ENCODE measurements at regions not wholly inside any gene's neighbourhood (a gene's known extent, or its start where the extent isn't known, plus 50 kb on each side); places are given as distances from the start of the nearest gene placed in this dataset.
"Not testable (repeated sequence)": the region's sequence is repeated elsewhere in the genome, so short reads cannot be mapped to it uniquely, and the experiment has no call there.

DNA sequence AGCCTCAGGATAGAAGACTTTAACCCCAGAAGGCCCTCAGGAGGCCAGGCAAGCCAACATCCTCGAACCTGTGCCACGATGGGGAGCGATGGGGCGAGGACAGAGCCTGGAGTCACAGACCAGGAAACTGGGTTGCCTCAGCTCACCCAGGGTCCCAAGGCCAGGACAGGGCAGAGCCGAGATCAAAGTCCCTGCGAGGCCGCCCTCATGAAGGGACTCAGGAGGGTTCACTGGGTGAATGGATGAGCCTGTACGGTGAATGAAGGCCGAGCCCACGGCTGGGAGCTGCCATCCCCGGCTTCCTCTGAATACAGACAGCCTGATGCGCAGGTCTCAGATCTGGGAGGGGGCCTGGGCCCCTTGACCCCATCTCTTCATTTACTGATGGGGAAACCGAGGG lies 170.1 kb upstream of the FOXD4L5 start:
- not testable (repeated sequence) for H3K4me3 ChIP-seq (ENCODE audit: low read depth in 1 of 2, low read length in 2 of 2)
- 72 to 80% methylated on average over 11 to 13 of the region's 13 CpGs for WGBS, 2 donors

DNA sequence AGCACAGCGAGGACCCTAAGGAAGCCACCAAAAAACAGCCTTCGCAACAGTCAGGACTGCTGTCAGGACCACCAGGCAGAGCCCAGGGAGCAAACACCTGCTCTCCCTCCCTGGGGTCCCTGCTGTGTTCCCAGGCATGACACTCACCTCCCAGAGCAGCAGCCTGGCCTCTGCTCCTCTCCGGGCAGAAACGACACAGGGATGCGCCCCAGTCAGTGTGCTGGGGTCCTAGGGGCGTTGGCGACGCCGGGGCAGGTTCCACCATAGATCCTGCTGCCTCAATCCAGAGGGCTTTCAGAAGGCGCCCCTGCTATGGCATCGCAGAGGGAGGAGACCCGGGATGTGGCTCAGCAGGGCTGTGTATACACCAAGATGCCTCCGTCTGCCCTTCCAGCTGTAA lies 169.7 kb upstream of the FOXD4L5 start:
- H3K4me3 ChIP-seq (ENCODE audit: low read depth in 1 of 2, low read length in 2 of 2); H3K36me3 ChIP-seq (ENCODE audit: control insufficient read depth in 2 of 2, insufficient read depth in 2 of 2, low read length in 1 of 2); H3K27ac ChIP-seq (ENCODE audit: low read depth in 2 of 2, low read length in 1 of 2); H3K9me3 ChIP-seq (ENCODE audit: control insufficient read depth in 2 of 2, insufficient read depth in 1 of 2, low read depth in 1 of 2, low read length in 1 of 2); H3K4me1 ChIP-seq (ENCODE audit: control insufficient read depth in 2 of 2, insufficient read depth in 2 of 2, low read length in 1 of 2); H3K27me3 ChIP-seq (ENCODE audit: control insufficient read depth in 1 of 2, insufficient read depth in 2 of 2, low read length in 2 of 2): not testable (repeated sequence)
- 79 to 86% methylated on average over 13 of the region's 13 CpGs for WGBS, 2 donors

More for the DNA sequence above, 170.1 kb upstream of the FOXD4L5 start:
- H3K36me3 ChIP-seq (ENCODE audit: control insufficient read depth in 2 of 2, insufficient read depth in 2 of 2, low read length in 1 of 2); H3K27me3 ChIP-seq (ENCODE audit: control insufficient read depth in 1 of 2, insufficient read depth in 2 of 2, low read length in 2 of 2); H3K9me3 ChIP-seq (ENCODE audit: control insufficient read depth in 2 of 2, insufficient read depth in 1 of 2, low read depth in 1 of 2, low read length in 1 of 2); H3K4me1 ChIP-seq (ENCODE audit: control insufficient read depth in 2 of 2, insufficient read depth in 2 of 2, low read length in 1 of 2); H3K27ac ChIP-seq (ENCODE audit: low read depth in 2 of 2, low read length in 1 of 2): not testable (repeated sequence)

GRCh38 chr9:65454034-65454433 lies 169.0 kb upstream of the FOXD4L5 start:
- not testable (repeated sequence) for H3K27ac ChIP-seq (ENCODE audit: low read depth in 2 of 2, low read length in 1 of 2); H3K4me3 ChIP-seq (ENCODE audit: low read depth in 1 of 2, low read length in 2 of 2); H3K4me1 ChIP-seq (ENCODE audit: control insufficient read depth in 2 of 2, insufficient read depth in 2 of 2, low read length in 1 of 2); H3K9me3 ChIP-seq (ENCODE audit: control insufficient read depth in 2 of 2, insufficient read depth in 1 of 2, low read depth in 1 of 2, low read length in 1 of 2); H3K27me3 ChIP-seq (ENCODE audit: control insufficient read depth in 1 of 2, insufficient read depth in 2 of 2, low read length in 2 of 2); H3K36me3 ChIP-seq (ENCODE audit: control insufficient read depth in 2 of 2, insufficient read depth in 2 of 2, low read length in 1 of 2)
- 40 to 43% methylated on average over 2 of the region's 2 CpGs for WGBS, 2 donors

- not testable (repeated sequence) for H3K4me3 ChIP-seq (ENCODE audit: low read depth in 1 of 2, low read length in 2 of 2); H3K27me3 ChIP-seq (ENCODE audit: control insufficient read depth in 1 of 2, insufficient read depth in 2 of 2, low read length in 2 of 2); H3K27ac ChIP-seq (ENCODE audit: low read depth in 2 of 2, low read length in 1 of 2); H3K4me1 ChIP-seq (ENCODE audit: control insufficient read depth in 2 of 2, insufficient read depth in 2 of 2, low read length in 1 of 2); H3K36me3 ChIP-seq (ENCODE audit: control insufficient read depth in 2 of 2, insufficient read depth in 2 of 2, low read length in 1 of 2); H3K9me3 ChIP-seq (ENCODE audit: control insufficient read depth in 2 of 2, insufficient read depth in 1 of 2, low read depth in 1 of 2, low read length in 1 of 2)
- WGBS, 2 donors: 65 to 68% methylated on average over 12 of the region's 12 CpGs
These were observed 165.0 kb upstream of the FOXD4L5 start for GRCh38 chr9:65449886-65450610.

DNA sequence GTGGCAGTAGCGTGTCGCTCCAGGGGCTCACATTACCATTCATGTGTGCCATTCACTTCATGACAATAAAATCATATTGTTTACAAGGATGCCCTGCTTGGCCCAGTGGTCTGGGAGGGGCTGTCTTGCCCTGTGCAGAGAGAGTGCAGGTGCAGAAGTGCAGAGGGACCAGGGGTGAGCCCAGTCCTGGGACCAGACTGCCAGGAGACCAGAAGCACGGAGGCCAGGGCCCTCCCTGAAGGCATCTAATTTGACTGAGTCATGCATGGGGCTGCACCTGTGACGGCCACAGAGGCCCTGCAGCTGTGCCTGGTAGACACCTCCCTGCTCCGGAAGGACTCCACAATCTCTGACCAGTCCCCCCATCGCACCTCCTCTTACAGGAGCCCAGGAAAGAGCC lies 164.4 kb upstream of the FOXD4L5 start:
- Histone ChIP-seq H3K27me3 (ENCODE audit: control insufficient read depth in 1 of 2, insufficient read depth in 2 of 2, low read length in 2 of 2) (no peaks in the 10 kb centered on the region), H3K27ac (ENCODE audit: low read depth in 2 of 2, low read length in 1 of 2) (no peak overlapping the region), H3K4me1 (ENCODE audit: control insufficient read depth in 2 of 2, insufficient read depth in 2 of 2, low read length in 1 of 2) (no peaks in the 10 kb centered on the region), H3K9me3 (ENCODE audit: control insufficient read depth in 2 of 2, insufficient read depth in 1 of 2, low read depth in 1 of 2, low read length in 1 of 2) (peaks cover 0 to 8% of the 10 kb centered on the region in 2 donors), H3K4me3 (ENCODE audit: low read depth in 1 of 2, low read length in 2 of 2) (no peak overlapping the region), H3K36me3 (ENCODE audit: control insufficient read depth in 2 of 2, insufficient read depth in 2 of 2, low read length in 1 of 2) (no peaks in the 10 kb centered on the region)
- 61 to 70% methylated on average over 6 of the region's 6 CpGs for WGBS, 2 donors

DNA sequence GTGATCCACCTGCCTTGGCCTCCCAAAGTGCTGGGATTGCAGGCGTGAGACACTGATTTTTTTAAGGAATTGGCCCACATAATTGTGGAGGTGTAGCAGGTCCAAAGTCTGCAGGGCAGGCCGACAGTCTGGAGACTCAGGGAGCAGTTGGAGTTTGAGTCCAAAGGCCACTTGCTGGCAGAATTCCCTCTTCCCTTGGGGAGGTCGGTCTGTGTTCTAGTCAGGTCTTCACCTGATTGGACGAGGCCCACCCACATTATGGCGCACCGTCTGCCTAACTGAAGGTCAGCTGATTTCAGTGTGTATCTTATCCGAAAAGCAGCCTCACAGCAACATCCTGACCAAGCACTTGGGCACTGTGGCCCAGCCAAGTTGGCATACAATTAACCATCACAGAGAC lies 162.1 kb upstream of the FOXD4L5 start:
- not testable (repeated sequence) for H3K27ac ChIP-seq (ENCODE audit: low read depth in 2 of 2, low read length in 1 of 2); H3K4me1 ChIP-seq (ENCODE audit: control insufficient read depth in 2 of 2, insufficient read depth in 2 of 2, low read length in 1 of 2); H3K36me3 ChIP-seq (ENCODE audit: control insufficient read depth in 2 of 2, insufficient read depth in 2 of 2, low read length in 1 of 2); H3K4me3 ChIP-seq (ENCODE audit: low read depth in 1 of 2, low read length in 2 of 2); H3K27me3 ChIP-seq (ENCODE audit: control insufficient read depth in 1 of 2, insufficient read depth in 2 of 2, low read length in 2 of 2); H3K9me3 ChIP-seq (ENCODE audit: control insufficient read depth in 2 of 2, insufficient read depth in 1 of 2, low read depth in 1 of 2, low read length in 1 of 2)
- WGBS, 2 donors: 67 to 77% methylated on average over 7 of the region's 7 CpGs

GRCh38 chr9:65445991-65446390 lies 161.0 kb upstream of the FOXD4L5 start:
- WGBS, 2 donors: 79 to 87% methylated on average over 7 of the region's 7 CpGs
- not testable (repeated sequence) for H3K27me3 ChIP-seq (ENCODE audit: control insufficient read depth in 1 of 2, insufficient read depth in 2 of 2, low read length in 2 of 2); H3K27ac ChIP-seq (ENCODE audit: low read depth in 2 of 2, low read length in 1 of 2); H3K4me3 ChIP-seq (ENCODE audit: low read depth in 1 of 2, low read length in 2 of 2); H3K9me3 ChIP-seq (ENCODE audit: control insufficient read depth in 2 of 2, insufficient read depth in 1 of 2, low read depth in 1 of 2, low read length in 1 of 2); H3K4me1 ChIP-seq (ENCODE audit: control insufficient read depth in 2 of 2, insufficient read depth in 2 of 2, low read length in 1 of 2); H3K36me3 ChIP-seq (ENCODE audit: control insufficient read depth in 2 of 2, insufficient read depth in 2 of 2, low read length in 1 of 2)

DNA sequence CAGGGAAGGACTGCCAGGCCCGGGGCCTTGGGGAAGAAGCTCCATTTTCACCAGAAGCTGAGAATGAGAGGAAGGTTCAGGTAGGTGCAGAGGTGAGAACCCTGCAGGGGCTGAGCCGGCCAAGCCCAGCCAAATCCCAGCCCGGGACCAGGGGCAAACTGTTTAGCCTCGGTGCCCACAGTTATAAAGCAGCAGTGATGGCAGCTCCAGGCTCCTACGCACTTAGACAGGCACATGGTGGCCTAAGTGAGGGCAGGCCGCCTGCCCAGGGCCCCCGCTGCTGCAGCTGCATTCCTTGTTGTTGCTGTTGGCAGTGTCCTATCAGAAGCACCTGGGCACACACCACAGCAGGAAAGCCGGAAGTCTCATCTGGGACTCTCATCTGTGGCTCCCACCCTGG lies 159.9 kb upstream of the FOXD4L5 start:
- Histone ChIP-seq H3K27ac (ENCODE audit: low read depth in 2 of 2, low read length in 1 of 2) (no peak overlapping the region), H3K4me1 (ENCODE audit: control insufficient read depth in 2 of 2, insufficient read depth in 2 of 2, low read length in 1 of 2) (no peaks in the 10 kb centered on the region), H3K27me3 (ENCODE audit: control insufficient read depth in 1 of 2, insufficient read depth in 2 of 2, low read length in 2 of 2) (no peaks in the 10 kb centered on the region), H3K9me3 (ENCODE audit: control insufficient read depth in 2 of 2, insufficient read depth in 1 of 2, low read depth in 1 of 2, low read length in 1 of 2) (peaks cover 0 to 4% of the 10 kb centered on the region in 2 donors), H3K36me3 (ENCODE audit: control insufficient read depth in 2 of 2, insufficient read depth in 2 of 2, low read length in 1 of 2) (no peaks in the 10 kb centered on the region), H3K4me3 (ENCODE audit: low read depth in 1 of 2, low read length in 2 of 2) (no peak overlapping the region)
- 76 to 78% methylated on average over 8 of the region's 8 CpGs for WGBS, 2 donors

DNA sequence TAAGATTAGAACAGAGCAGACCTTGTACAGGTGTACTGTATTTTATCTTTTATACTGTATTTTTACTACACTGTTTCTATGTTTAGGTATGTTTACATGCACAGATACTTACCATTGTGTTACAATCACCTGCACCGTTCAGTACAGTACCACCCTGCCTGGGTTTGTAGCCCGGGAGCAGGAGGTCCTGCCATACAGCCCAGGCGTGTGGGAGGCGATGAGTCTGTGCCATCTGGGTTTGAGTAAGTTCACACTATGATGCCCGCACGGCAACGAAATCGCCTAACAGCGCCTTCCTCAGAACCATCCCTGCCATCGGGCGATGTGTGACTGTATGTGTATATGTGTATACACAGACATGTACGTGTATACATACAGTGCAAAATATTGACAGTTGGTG lies 157.1 kb upstream of the FOXD4L5 start:
- not testable (repeated sequence) for H3K4me3 ChIP-seq (ENCODE audit: low read depth in 1 of 2, low read length in 2 of 2); H3K9me3 ChIP-seq (ENCODE audit: control insufficient read depth in 2 of 2, insufficient read depth in 1 of 2, low read depth in 1 of 2, low read length in 1 of 2); H3K27ac ChIP-seq (ENCODE audit: low read depth in 2 of 2, low read length in 1 of 2); H3K27me3 ChIP-seq (ENCODE audit: control insufficient read depth in 1 of 2, insufficient read depth in 2 of 2, low read length in 2 of 2); H3K36me3 ChIP-seq (ENCODE audit: control insufficient read depth in 2 of 2, insufficient read depth in 2 of 2, low read length in 1 of 2); H3K4me1 ChIP-seq (ENCODE audit: control insufficient read depth in 2 of 2, insufficient read depth in 2 of 2, low read length in 1 of 2)
- WGBS, 2 donors: 87 to 93% methylated on average over 11 of the region's 12 CpGs

DNA sequence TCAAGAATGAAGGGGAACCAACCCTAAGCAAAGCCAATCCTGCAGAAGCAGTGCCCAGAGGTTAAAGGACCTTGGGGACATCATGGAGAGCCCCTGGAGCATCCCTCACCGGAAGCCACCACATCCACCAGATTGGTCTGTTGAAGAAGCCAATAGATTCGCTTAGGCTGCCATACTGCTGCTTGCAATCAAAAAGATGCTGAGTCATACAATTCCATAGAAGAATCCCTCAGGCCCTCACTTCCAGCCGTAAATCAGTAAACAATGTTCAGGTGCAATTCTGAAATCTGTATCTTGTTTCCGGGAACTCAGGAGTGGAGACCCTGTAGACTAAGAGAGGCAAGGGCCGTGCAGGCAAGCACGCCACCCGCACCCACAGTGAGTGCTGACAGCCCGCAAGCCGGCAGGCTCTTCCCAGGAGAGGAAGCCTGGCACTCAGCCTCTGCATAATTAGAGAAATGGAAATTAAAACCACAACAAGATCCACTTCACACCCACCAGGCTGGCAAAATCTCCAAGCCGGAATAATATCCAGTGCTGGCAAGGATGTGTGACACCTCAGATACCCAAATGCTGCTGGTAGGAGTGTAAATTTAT lies 156.4 kb upstream of the FOXD4L5 start:
- not testable (repeated sequence) for H3K27me3 ChIP-seq (ENCODE audit: control insufficient read depth in 1 of 2, insufficient read depth in 2 of 2, low read length in 2 of 2); H3K27ac ChIP-seq (ENCODE audit: low read depth in 2 of 2, low read length in 1 of 2); H3K4me3 ChIP-seq (ENCODE audit: low read depth in 1 of 2, low read length in 2 of 2); H3K9me3 ChIP-seq (ENCODE audit: control insufficient read depth in 2 of 2, insufficient read depth in 1 of 2, low read depth in 1 of 2, low read length in 1 of 2); H3K36me3 ChIP-seq (ENCODE audit: control insufficient read depth in 2 of 2, insufficient read depth in 2 of 2, low read length in 1 of 2); H3K4me1 ChIP-seq (ENCODE audit: control insufficient read depth in 2 of 2, insufficient read depth in 2 of 2, low read length in 1 of 2)
- 82 to 85% methylated on average over 10 of the region's 10 CpGs for WGBS, 2 donors
